ENCODE measurements at regions not wholly inside any gene's neighbourhood (a gene's known extent, or its start where the extent isn't known, plus 50 kb on each side); places are given as distances from the start of the nearest gene placed in this dataset.
A peak's percentile ranks its signal among the peaks of the same experiment; 100 is the strongest.

DNA sequence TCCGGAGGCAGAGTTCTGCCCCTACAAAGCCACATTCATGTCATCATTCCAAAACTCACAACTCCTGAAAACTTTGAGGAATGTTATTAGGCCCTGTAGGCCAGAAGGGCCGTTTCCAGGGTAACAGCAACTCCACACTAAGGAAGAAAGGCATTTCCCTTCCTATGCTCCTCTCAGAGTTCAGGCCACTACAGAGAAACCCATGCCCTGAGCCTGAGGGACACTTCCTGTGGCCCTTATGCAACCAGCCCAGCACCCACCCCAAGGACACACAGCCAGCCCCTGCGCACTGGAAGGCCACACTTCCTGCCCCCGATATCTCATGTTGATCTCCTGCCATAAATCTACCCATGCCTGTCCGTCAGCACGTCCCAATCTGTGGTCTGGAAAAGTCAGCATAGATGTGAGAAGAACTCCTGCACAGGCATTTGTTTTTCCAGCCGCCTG lies 289.3 kb downstream of the BCOR start (continued):
- no peak for TF ChIP-seq CREB5 (CRISPR knock-in tag; IDR thresholded peaks at IDR 0.05)
- TF ChIP-seq NRF1 (conservative IDR thresholded peaks at IDR 0.05 in 1 of 2, IDR thresholded peaks at IDR 0.05 in 1 of 2) = peak; percentile 73 to 79
- TF ChIP-seq CTCFL (IDR thresholded peaks at IDR 0.05; ENCODE audit: borderline replicate concordance, insufficient read depth, low read depth, low read length, poor library complexity, severe bottlenecking) = no peak
- no peak for TF ChIP-seq TAL1 (IDR thresholded peaks at IDR 0.05)
- TF ChIP-seq PTBP1 (IDR thresholded peaks at IDR 0.05; ENCODE audit: low read depth, low read length) = no peak
- TF ChIP-seq FOS (IDR thresholded peaks at IDR 0.05; ENCODE audit: extremely low read depth, insufficient read length) = no peak
- TF ChIP-seq PHF8 (IDR thresholded peaks at IDR 0.05; ENCODE audit: borderline replicate concordance, low read length) = no peak
- no peak for TF ChIP-seq CHD1 (IDR thresholded peaks at IDR 0.05; ENCODE audit: low read length)
- TF ChIP-seq ARID1B (IDR thresholded peaks at IDR 0.05) = peak; percentile 38; the same call in 1 of the 2 replicates
- TF ChIP-seq, protein P1, sequence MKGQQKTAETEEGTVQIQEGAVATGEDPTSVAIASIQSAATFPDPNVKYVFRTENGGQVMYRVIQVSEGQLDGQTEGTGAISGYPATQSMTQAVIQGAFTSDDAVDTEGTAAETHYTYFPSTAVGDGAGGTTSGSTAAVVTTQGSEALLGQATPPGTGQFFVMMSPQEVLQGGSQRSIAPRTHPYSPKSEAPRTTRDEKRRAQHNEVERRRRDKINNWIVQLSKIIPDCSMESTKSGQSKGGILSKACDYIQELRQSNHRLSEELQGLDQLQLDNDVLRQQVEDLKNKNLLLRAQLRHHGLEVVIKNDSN (CRISPR knock-in tag; IDR thresholded peaks at IDR 0.05) = no peak
- TF ChIP-seq ZNF253 (CRISPR knock-in tag; conservative IDR thresholded peaks at IDR 0.05) = no peak
- TF ChIP-seq CREB1 (IDR thresholded peaks at IDR 0.05) = no peak
- no peak for TF ChIP-seq CREB1 (CRISPR knock-in tag; IDR thresholded peaks at IDR 0.05)
- peak; percentile 28; the same call in 1 of the 2 replicates for TF ChIP-seq SOX6 (IDR thresholded peaks at IDR 0.05)
- TF ChIP-seq RAD51 (IDR thresholded peaks at IDR 0.05; ENCODE audit: borderline replicate concordance, low read depth) = no peak
- TF ChIP-seq SMARCC2 (IDR thresholded peaks at IDR 0.05; ENCODE audit: low read depth) = no peak
- TF ChIP-seq ZNF121 (CRISPR knock-in tag; conservative IDR thresholded peaks at IDR 0.05) = no peak
- TF ChIP-seq POU5F1 (IDR thresholded peaks at IDR 0.05; ENCODE audit: borderline replicate concordance, low read depth, low read length, partially characterized antibody) = no peak
- peak; percentile 93 for TF ChIP-seq PKNOX1 (IDR thresholded peaks at IDR 0.05)
- TF ChIP-seq HDGF (IDR thresholded peaks at IDR 0.05) = no peak
- TF ChIP-seq SPI1 (IDR thresholded peaks at IDR 0.05; ENCODE audit: borderline replicate concordance, low read depth, low read length) = no peak
- no peak for TF ChIP-seq DLX4 (CRISPR knock-in tag; IDR thresholded peaks at IDR 0.05)
- no peak for TF ChIP-seq POLR2AphosphoS2 (IDR thresholded peaks at IDR 0.05; ENCODE audit: low read length)
- peak; percentile 64 for TF ChIP-seq GATA2 (CRISPR knock-in tag; IDR thresholded peaks at IDR 0.05)
- TF ChIP-seq SUPT5H (IDR thresholded peaks at IDR 0.05) = no peak
- TF ChIP-seq RNF2 (IDR thresholded peaks at IDR 0.05) = peak; percentile 26; the same call in 1 of the 2 replicates
